SK-N-SH treated with all-trans-retinoic acid at 6 μM for 48 hours (cell line): ENCODE measurements at regions not wholly inside any gene's neighbourhood (a gene's known extent, or its start where the extent isn't known, plus 50 kb on each side); places are given as distances from the start of the nearest gene placed in this dataset.

Experiments used
- BACH2 ChIP-seq: fragments of 250-450 bp; sonication (Bioruptor Pico); IDR thresholded peaks from 2 replicates; pipeline ENCODE4 v1.9.0; 2021; ENCODE audit warnings: mild to moderate bottlenecking, borderline replicate concordance
- CSDC2 ChIP-seq: fragments of 250-450 bp; sonication (Bioruptor Pico); IDR thresholded peaks from 2 replicates; pipeline ENCODE4 v1.5.0; 2020; ENCODE audit warnings: mild to moderate bottlenecking, moderate library complexity
- GLIS3 ChIP-seq: fragments of 250-450 bp; sonication (Bioruptor Pico); IDR thresholded peaks from 2 replicates; pipeline ENCODE4 v1.5.0; 2020; ENCODE audit warnings: mild to moderate bottlenecking, moderate library complexity
- ISL1 ChIP-seq: fragments of 250-450 bp; sonication (Bioruptor Pico); IDR thresholded peaks from 2 replicates; pipeline ENCODE4 v2.1.2; 2022; ENCODE audit warnings: mild to moderate bottlenecking, moderate library complexity
- PPARA ChIP-seq: fragments of 250-450 bp; sonication (Bioruptor Pico); IDR thresholded peaks from 2 replicates; pipeline ENCODE4 v1.5.0; 2020; ENCODE audit warnings: mild to moderate bottlenecking, borderline replicate concordance
- TOX ChIP-seq: fragments of 250-450 bp; sonication (Bioruptor Pico); IDR thresholded peaks from 2 replicates; pipeline ENCODE4 v1.8.0; 2021; ENCODE audit warnings: mild to moderate bottlenecking, moderate library complexity, borderline replicate concordance
- ZFP3 ChIP-seq: fragments of 250-450 bp; sonication (Bioruptor Pico); IDR thresholded peaks from 2 replicates; pipeline ENCODE4 v1.5.0; 2020; ENCODE audit warnings: mild to moderate bottlenecking, moderate library complexity
- ZNF8 ChIP-seq: fragments of 450-650 bp; formaldehyde crosslinking; IDR thresholded peaks from 2 replicates; pipeline ENCODE4 v1.5.0; 2020; ENCODE audit warnings: mild to moderate bottlenecking, moderate library complexity
- TF ChIP-seq, protein P1 (sequence below): fragments of 250-450 bp; sonication (Bioruptor Pico); IDR thresholded peaks from 2 replicates; pipeline ENCODE4 v1.5.1; 2020; ENCODE audit warnings: low read depth, mild to moderate bottlenecking, moderate library complexity
- TF ChIP-seq, protein P2 (sequence below): fragments of 250-450 bp; sonication (Bioruptor Pico); IDR thresholded peaks from 2 replicates; pipeline ENCODE4 v1.8.0; 2020; ENCODE audit warnings: mild to moderate bottlenecking, moderate library complexity, borderline replicate concordance
- TF ChIP-seq, protein P3 (sequence below): fragments of 250-450 bp; sonication (Bioruptor Pico); IDR thresholded peaks from 2 replicates; pipeline ENCODE4 v1.8.0; 2021; ENCODE audit warnings: low read depth, mild to moderate bottlenecking, moderate library complexity, borderline replicate concordance

DNA sequence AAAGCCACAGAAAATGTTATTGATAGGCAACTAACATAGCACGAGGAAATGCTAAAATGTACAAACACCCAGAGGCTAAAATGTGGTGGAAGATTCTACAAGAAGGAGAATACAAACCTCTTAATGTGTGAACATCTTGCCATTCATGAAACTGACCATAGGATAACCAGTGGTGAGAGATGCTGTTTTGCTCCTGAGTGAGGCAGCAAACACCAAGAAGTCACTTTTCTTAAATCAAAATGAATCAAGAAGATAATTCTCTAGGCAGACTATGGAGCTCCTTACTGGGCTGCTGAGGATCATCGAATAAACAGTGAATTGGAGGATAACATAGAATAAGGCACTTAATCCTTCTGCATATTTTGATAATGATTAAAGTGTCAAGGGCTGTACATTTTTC lies 375.4 kb upstream of the SLITRK6 start:
- TF ChIP-seq GLIS3 (CRISPR knock-in tag) = no peak
- no peak for TF ChIP-seq BACH2 (CRISPR knock-in tag)
- TF ChIP-seq, protein P1, sequence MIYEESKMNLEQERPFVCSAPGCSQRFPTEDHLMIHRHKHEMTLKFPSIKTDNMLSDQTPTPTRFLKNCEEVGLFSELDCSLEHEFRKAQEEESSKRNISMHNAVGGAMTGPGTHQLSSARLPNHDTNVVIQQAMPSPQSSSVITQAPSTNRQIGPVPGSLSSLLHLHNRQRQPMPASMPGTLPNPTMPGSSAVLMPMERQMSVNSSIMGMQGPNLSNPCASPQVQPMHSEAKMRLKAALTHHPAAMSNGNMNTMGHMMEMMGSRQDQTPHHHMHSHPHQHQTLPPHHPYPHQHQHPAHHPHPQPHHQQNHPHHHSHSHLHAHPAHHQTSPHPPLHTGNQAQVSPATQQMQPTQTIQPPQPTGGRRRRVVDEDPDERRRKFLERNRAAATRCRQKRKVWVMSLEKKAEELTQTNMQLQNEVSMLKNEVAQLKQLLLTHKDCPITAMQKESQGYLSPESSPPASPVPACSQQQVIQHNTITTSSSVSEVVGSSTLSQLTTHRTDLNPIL = no peak
- no peak for TF ChIP-seq TOX
- TF ChIP-seq CSDC2 (CRISPR knock-in tag) = no peak
- no peak for TF ChIP-seq PPARA
- no peak for TF ChIP-seq ZNF8 (CRISPR knock-in tag)
- TF ChIP-seq, protein P2, sequence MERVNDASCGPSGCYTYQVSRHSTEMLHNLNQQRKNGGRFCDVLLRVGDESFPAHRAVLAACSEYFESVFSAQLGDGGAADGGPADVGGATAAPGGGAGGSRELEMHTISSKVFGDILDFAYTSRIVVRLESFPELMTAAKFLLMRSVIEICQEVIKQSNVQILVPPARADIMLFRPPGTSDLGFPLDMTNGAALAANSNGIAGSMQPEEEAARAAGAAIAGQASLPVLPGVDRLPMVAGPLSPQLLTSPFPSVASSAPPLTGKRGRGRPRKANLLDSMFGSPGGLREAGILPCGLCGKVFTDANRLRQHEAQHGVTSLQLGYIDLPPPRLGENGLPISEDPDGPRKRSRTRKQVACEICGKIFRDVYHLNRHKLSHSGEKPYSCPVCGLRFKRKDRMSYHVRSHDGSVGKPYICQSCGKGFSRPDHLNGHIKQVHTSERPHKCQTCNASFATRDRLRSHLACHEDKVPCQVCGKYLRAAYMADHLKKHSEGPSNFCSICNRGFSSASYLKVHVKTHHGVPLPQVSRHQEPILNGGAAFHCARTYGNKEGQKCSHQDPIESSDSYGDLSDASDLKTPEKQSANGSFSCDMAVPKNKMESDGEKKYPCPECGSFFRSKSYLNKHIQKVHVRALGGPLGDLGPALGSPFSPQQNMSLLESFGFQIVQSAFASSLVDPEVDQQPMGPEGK = no peak
- no peak for TF ChIP-seq ISL1 (CRISPR knock-in tag)
- TF ChIP-seq ZFP3 (CRISPR knock-in tag) = no peak
- TF ChIP-seq, protein P3, sequence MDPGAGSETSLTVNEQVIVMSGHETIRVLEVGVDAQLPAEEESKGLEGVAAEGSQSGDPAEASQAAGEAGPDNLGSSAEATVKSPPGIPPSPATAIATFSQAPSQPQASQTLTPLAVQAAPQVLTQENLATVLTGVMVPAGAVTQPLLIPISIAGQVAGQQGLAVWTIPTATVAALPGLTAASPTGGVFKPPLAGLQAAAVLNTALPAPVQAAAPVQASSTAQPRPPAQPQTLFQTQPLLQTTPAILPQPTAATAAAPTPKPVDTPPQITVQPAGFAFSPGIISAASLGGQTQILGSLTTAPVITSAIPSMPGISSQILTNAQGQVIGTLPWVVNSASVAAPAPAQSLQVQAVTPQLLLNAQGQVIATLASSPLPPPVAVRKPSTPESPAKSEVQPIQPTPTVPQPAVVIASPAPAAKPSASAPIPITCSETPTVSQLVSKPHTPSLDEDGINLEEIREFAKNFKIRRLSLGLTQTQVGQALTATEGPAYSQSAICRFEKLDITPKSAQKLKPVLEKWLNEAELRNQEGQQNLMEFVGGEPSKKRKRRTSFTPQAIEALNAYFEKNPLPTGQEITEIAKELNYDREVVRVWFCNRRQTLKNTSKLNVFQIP = no peak
